ENCODE measurements at regions not wholly inside any gene's neighbourhood (a gene's known extent, or its start where the extent isn't known, plus 50 kb on each side); places are given as distances from the start of the nearest gene placed in this dataset.

DNA sequence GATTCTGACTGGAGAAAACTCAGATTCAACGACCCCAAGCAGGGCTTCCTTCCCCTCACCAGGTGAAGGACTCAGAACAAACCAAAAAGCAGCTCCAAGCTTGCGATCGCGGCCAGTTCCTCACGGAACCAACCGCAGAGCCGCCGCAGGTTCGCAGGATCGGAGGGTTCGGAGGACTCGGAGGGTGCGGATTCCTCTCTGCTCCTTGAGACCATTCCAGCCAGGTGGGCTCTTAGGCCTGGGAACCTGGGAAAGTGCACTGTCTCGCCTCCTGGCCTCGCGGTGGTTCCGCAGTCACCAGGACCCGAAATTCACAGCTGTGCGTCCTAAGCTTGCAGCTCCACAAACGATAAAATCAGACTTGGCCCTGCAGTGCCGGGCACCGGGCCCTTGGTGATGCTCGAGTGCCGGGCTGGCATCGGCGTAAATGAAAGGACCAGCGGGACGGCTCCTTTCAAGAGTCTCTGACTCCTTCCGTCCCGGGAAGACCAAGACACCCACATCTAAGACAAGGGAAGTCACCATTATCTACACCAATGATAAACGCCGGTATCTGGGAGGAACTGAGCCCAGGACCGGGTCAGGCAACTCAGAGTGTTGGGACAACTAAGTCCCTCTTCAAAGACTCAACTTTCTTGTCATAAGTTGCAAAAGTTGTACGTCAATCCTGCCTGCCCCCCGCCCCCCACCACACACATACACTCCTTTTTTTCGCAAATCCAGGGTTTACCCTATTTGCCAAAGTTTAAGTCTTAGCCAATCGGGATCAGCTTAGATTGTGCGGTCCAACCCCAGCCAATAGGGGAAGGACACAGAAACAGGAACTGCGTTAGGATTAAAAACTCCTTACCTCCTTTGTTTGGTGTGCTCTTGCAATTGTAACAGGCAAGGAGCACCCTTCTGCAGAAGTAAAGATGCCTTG is 69.8 kb upstream of the PRSS16 start:
- TF ChIP-seq, protein P1, sequence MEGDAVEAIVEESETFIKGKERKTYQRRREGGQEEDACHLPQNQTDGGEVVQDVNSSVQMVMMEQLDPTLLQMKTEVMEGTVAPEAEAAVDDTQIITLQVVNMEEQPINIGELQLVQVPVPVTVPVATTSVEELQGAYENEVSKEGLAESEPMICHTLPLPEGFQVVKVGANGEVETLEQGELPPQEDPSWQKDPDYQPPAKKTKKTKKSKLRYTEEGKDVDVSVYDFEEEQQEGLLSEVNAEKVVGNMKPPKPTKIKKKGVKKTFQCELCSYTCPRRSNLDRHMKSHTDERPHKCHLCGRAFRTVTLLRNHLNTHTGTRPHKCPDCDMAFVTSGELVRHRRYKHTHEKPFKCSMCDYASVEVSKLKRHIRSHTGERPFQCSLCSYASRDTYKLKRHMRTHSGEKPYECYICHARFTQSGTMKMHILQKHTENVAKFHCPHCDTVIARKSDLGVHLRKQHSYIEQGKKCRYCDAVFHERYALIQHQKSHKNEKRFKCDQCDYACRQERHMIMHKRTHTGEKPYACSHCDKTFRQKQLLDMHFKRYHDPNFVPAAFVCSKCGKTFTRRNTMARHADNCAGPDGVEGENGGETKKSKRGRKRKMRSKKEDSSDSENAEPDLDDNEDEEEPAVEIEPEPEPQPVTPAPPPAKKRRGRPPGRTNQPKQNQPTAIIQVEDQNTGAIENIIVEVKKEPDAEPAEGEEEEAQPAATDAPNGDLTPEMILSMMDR (conservative IDR thresholded peaks at IDR 0.05; ENCODE audit: low read depth in 2 of 2) = peak; percentile 39 to 52
- TF ChIP-seq EZH2phosphoT487 (IDR thresholded peaks at IDR 0.05; ENCODE audit: unreplicated experiment) (no peak), NANOG (IDR thresholded peaks at IDR 0.05; ENCODE audit: borderline replicate concordance) (no peak), POLR2AphosphoS5 (IDR thresholded peaks at IDR 0.05; ENCODE audit: low read depth) (peak; percentile 84), EZH2 (IDR thresholded peaks at IDR 0.05; ENCODE audit: low read depth, unreplicated experiment) (no peak), CREB1 (CRISPR knock-in tag; IDR thresholded peaks at IDR 0.05; ENCODE audit: low read depth) (0 out of 2 replicates have a peak, but pooled peaks have one; percentile 11), ZNF114 (CRISPR knock-in tag; IDR thresholded peaks at IDR 0.05) (no peak), STAT1 (IDR thresholded peaks at IDR 0.05; ENCODE audit: unreplicated experiment) (no peak)
- TF ChIP-seq, protein P2, sequence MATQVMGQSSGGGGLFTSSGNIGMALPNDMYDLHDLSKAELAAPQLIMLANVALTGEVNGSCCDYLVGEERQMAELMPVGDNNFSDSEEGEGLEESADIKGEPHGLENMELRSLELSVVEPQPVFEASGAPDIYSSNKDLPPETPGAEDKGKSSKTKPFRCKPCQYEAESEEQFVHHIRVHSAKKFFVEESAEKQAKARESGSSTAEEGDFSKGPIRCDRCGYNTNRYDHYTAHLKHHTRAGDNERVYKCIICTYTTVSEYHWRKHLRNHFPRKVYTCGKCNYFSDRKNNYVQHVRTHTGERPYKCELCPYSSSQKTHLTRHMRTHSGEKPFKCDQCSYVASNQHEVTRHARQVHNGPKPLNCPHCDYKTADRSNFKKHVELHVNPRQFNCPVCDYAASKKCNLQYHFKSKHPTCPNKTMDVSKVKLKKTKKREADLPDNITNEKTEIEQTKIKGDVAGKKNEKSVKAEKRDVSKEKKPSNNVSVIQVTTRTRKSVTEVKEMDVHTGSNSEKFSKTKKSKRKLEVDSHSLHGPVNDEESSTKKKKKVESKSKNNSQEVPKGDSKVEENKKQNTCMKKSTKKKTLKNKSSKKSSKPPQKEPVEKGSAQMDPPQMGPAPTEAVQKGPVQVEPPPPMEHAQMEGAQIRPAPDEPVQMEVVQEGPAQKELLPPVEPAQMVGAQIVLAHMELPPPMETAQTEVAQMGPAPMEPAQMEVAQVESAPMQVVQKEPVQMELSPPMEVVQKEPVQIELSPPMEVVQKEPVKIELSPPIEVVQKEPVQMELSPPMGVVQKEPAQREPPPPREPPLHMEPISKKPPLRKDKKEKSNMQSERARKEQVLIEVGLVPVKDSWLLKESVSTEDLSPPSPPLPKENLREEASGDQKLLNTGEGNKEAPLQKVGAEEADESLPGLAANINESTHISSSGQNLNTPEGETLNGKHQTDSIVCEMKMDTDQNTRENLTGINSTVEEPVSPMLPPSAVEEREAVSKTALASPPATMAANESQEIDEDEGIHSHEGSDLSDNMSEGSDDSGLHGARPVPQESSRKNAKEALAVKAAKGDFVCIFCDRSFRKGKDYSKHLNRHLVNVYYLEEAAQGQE (IDR thresholded peaks at IDR 0.05; ENCODE audit: unreplicated experiment) = no peak
- TF ChIP-seq, protein P3, sequence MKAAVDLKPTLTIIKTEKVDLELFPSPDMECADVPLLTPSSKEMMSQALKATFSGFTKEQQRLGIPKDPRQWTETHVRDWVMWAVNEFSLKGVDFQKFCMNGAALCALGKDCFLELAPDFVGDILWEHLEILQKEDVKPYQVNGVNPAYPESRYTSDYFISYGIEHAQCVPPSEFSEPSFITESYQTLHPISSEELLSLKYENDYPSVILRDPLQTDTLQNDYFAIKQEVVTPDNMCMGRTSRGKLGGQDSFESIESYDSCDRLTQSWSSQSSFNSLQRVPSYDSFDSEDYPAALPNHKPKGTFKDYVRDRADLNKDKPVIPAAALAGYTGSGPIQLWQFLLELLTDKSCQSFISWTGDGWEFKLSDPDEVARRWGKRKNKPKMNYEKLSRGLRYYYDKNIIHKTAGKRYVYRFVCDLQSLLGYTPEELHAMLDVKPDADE (IDR thresholded peaks at IDR 0.05) = no peak; the same call in 1 of the 2 replicates
